Left ventricle myocardium inferior (tissue), 1 donor: ENCODE measurements at regions not wholly inside any gene's neighbourhood (a gene's known extent, or its start where the extent isn't known, plus 50 kb on each side); places are given as distances from the start of the nearest gene placed in this dataset.

Experiments used
- DNase-seq: peaks from one replicate; pipeline ENCODE4 v3.0.0-alpha.2; 2020
- H3K27ac ChIP-seq: fragments of 200-600 bp; replicated peaks from 2 replicates; pipeline ENCODE4 v1.8.0; 2021
- H3K27me3 ChIP-seq: fragments of 200-600 bp; 2 replicates; pipeline ENCODE4 v1.8.0; 2021; ENCODE audit warnings: low read depth
- H3K36me3 ChIP-seq: fragments of 200-600 bp; 2 replicates; pipeline ENCODE4 v1.8.0; 2021
- H3K4me1 ChIP-seq: fragments of 200-600 bp; 2 replicates; pipeline ENCODE4 v1.8.0; 2021
- H3K4me3 ChIP-seq: fragments of 200-600 bp; 2 replicates; pipeline ENCODE4 v1.8.0; 2021; ENCODE audit warnings: mild to moderate bottlenecking, moderate library complexity
- H3K9me3 ChIP-seq: fragments of 200-600 bp; replicated peaks from 2 replicates; pipeline ENCODE4 v1.8.0; 2021
- CTCF ChIP-seq: fragments of 200-600 bp; IDR thresholded peaks from 2 replicates; pipeline ENCODE4 v1.8.0; 2021; ENCODE audit warnings: antibody characterized with exemption, mild to moderate bottlenecking, borderline replicate concordance
- intact Hi-C: fragments of 100-400 bp; cut with micrococcal nuclease; formaldehyde crosslinking; loops from one replicate; pipeline ENCODE4 v1.11.0; 2022
- donor health status: DM: no; HTN: yes; CAD: no; lungs with severe emphysema.

- Histone ChIP-seq H3K27me3 (no peaks in the 10 kb centered on the region), H3K9me3 (no peaks in the 10 kb centered on the region), H3K27ac (no peak overlapping the region), H3K36me3 (no peaks in the 10 kb centered on the region), H3K4me1 (peaks cover 4% of the 10 kb centered on the region), H3K4me3 (no peak overlapping the region)
- intact Hi-C loops: no loop called here
- no peak for TF ChIP-seq CTCF
- no peak for DNase-seq
Observed at GRCh38 chr13:109485136-109485794, 301.1 kb downstream of the IRS2 start.

GRCh38 chr13:109483284-109483683 is 303.1 kb downstream of the IRS2 start:
- H3K4me1 ChIP-seq: peaks cover 7% of the 10 kb centered on the region
- H3K9me3 ChIP-seq: no peaks in the 10 kb centered on the region
- H3K27ac ChIP-seq: no peak overlapping the region
- DNase-seq: no peak
- no peaks in the 10 kb centered on the region for H3K36me3 ChIP-seq
- intact Hi-C loops: no loop called here
- TF ChIP-seq CTCF: no peak
- no peak overlapping the region for H3K4me3 ChIP-seq
- no peaks in the 10 kb centered on the region for H3K27me3 ChIP-seq

- no peak overlapping the region for H3K27ac ChIP-seq
- peaks cover 7% of the 10 kb centered on the region for H3K4me1 ChIP-seq
- DNase-seq: no peak
- H3K9me3 ChIP-seq: no peaks in the 10 kb centered on the region
- intact Hi-C loops: no loop called here
- no peaks in the 10 kb centered on the region for H3K36me3 ChIP-seq
- no peak overlapping the region for H3K4me3 ChIP-seq
- H3K27me3 ChIP-seq: no peaks in the 10 kb centered on the region
- no peak for TF ChIP-seq CTCF
Observed at GRCh38 chr13:109481040-109481439, 305.3 kb downstream of the IRS2 start.

GRCh38 chr13:109480011-109480955 is 306.1 kb downstream of the IRS2 start:
- no peaks in the 10 kb centered on the region for H3K27me3 ChIP-seq
- H3K4me1 ChIP-seq: peaks cover 7% of the 10 kb centered on the region
- TF ChIP-seq CTCF: no peak
- no peak for DNase-seq
- intact Hi-C loops: no loop called here
- no peak overlapping the region for H3K27ac ChIP-seq
- H3K9me3 ChIP-seq: no peaks in the 10 kb centered on the region
- no peak overlapping the region for H3K4me3 ChIP-seq
- no peaks in the 10 kb centered on the region for H3K36me3 ChIP-seq

GRCh38 chr13:109479534-109479933 is 306.8 kb downstream of the IRS2 start:
- no peak for TF ChIP-seq CTCF
- H3K27ac ChIP-seq: no peak overlapping the region

More at GRCh38 chr13:109479534-109479933, 306.8 kb downstream of the IRS2 start:
- no peaks in the 10 kb centered on the region for H3K36me3 ChIP-seq
- intact Hi-C loops: no loop called here
- peaks cover 7% of the 10 kb centered on the region for H3K4me1 ChIP-seq
- no peak overlapping the region for H3K4me3 ChIP-seq
- H3K9me3 ChIP-seq: no peaks in the 10 kb centered on the region
- DNase-seq: no peak
- H3K27me3 ChIP-seq: no peaks in the 10 kb centered on the region
